Fibroblast of skin of right quadriceps (primary cell): ENCODE measurements at regions not wholly inside any gene's neighbourhood (a gene's known extent, or its start where the extent isn't known, plus 50 kb on each side); places are given as distances from the start of the nearest gene placed in this dataset.
"Not testable (repeated sequence)": the region's sequence is repeated elsewhere in the genome, so short reads cannot be mapped to it uniquely, and the experiment has no call there.

Experiments
- DNase-seq: peaks from one replicate; pipeline ENCODE4 v3.0.0-alpha.2; 2013

DNA sequence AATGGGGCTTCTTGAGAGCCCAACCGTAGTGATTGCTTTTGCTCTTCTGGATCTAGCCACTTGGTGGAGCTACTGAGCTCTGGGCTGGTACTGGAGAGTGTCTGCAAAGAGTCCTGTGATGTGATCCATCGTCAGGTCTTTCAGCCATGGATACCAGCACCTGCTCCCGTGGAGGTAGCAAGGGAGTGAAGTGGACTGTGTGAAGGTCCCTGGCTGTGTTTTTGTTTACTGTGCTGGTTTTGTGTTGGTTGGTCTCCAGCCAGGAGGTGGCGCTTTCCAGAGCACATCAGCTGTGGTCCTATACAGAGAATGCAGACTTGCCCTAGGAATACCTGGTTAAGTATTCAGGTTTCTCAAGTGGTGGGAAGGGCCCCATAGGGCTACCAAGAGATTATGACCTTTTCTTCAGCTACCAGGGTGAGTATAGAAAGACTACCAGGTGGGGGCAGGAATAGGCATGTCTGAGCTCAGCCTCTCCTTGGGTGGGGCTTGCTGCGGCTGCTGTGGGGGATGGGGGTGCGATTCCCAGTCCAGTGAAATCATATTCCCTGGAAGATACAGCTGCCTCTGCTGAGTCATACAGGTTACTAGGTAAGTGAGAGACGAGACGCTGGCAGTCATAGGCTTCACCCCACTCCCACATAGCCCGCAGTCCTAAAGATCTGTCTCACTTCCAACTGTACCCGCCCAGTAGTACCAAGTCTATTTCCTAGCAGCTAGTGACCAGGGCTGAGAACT is 733.7 kb downstream of the ZNF385D start:
- no peak for DNase-seq

DNA sequence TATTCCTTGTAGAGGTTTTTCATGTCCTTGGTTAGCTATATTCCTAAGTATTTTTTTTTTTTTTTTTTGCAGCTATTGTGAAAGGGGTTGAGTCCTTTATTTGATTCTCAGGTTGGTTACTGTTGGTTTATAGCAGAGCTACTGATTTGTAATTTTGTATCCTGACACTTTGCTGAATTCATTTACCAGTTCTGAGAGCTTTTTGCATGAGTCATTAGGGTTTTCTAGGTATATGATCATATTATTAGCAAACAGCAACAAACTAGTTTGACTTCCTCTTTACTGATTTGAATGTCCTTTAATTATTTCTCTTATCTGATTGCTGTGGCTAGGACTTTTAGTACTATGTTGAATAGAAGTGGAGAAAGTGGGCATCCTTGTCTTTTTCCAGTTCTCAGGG is 737.4 kb downstream of the ZNF385D start:
- DNase-seq, result no peak

DNA sequence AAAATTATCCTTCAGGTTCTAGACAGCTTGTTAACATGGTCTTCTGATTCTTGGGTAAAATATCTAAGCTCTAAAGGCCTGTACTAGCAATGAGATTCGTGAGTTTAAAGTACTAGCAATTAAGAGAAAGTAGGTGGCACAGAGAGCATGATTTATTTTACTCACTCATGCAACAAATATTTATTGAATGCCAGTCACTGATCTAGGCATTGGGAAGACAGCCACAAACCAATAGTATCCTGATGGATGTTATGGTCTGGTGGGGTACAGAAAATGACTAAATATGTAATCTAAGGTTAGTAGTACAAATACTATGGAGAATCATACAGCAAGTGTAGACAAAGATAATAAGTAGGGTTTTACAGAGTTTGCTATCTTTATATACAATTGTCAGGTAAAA is 751.3 kb downstream of the ZNF385D start:
- DNase-seq, result no peak

DNA sequence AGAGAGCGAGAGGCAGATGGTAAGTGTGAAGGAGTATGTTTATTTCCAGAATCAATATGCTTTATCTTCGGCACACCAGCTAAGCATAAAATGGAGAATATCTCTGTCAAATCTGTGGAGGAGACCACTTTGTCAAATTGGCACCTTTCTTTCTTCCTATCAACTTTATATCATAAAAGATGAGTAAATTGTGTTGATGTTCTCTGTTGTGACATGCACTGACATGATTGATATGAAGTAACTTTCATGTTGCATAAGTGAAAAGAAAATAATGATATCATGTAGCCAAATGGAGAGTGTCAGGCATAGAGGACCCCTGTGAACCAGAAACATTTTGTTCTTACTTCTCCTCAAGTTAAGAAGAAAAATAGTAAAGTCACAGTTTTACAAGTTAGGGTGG is 753.8 kb downstream of the ZNF385D start:
- no peak for DNase-seq

DNA sequence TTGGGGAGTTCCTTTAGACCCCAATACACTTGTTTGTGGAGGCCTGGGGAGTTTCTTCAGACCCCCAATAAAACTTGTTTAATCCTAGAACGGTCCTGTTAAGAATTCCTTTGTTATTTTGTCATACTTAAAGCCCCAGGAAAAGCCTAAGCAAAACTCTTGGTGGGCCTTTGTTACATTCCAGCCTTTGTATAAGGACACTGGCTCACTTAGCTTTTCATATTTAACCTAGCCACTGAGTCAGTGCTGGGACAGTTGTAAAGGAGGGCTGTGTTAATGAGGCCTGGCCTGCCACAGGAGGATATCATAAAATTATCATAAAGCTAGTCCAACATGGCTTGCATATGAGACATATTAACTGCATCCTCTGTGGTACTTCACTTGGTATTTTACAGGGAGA is 760.1 kb downstream of the ZNF385D start:
- no peak for DNase-seq

DNA sequence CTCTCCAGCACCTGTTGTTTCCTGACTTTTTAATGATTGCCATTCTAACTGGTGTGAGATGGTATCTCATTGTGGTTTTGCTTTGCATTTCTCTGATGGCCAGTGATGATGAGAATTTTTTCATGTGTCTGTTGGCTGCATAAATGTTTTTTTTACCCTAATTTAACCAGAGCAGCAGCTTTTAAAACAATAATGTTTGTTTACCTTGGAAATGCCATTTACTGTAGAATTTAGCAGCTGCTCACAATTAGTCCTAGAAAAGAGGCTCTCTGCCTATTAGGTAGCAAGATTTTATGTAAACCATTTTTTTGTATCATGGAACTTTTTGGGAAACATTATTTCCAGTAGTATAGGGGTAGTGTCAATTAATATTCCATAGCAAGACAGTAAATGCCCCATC is 761.4 kb downstream of the ZNF385D start:
- DNase-seq, result not testable (repeated sequence)

DNA sequence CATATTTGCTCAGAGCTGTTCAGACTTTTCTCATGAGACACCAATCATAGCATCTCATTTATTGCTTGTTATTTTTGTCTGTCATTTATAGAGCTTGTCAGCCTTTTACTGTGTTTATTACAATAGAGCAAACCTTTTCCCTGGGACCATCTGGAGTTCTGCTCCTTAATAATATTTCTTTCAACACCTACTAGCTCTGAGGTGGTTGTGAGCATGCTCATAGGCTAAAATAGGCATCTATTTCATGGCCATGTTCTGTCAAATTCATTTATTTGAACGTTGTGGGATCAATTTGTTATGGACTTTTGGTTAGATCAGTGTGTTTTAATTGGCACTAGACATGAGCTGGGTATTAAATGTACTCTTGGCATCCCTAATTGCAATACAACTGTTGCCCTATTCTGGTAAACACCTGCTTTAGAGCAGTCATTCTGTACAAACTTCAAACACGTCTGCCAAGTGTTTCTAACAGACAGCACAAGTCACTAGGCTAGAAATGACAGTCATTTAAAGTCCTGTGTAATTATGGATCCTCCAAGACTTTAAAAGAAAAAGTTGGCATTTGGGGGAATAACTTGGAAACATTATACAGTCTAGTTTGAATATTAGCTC is 766.3 kb downstream of the ZNF385D start:
- no peak for DNase-seq

DNA sequence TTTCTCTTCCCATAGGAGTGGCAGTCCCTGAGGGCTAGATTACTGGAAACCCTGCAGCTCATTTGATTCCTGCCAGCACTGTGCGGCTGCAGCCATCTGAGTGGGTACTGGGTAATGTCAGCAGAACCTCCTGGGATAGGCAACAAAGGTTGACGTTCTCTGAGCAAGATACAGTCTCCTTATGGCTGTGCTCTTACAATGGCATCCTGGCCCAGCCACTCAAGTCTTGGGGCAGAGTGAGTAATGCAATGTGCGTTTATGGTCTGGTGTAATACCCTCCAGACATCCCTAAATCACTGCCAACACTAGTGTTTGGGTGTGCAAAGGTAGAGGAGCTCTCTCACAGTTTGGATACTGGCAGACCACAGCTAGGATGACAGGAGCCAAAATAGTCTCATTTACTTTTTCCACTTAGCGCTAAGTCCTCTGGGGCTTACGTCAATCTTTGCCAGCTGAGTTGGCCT is 775.8 kb downstream of the ZNF385D start:
- DNase-seq, result peak; percentile 15

DNA sequence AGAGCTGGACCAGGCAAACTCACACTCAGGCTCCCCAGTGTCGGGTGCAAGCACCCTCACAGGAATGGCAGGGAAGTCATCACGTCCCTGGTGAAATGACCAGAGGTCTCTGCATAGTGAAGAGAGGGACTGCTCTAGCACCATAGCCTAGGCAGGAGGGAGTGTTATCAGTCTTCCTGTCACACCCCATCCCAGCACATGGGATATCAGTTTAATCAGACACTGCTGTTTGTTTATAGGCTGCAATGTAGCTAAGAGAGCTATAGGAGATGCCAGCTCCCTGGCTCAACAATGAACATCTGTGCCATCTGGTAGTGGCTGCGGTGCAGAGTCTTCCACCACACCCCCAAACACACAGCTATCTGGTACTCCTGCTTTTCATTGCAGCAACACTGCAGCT is 776.6 kb downstream of the ZNF385D start:
- DNase-seq, result no peak

DNA sequence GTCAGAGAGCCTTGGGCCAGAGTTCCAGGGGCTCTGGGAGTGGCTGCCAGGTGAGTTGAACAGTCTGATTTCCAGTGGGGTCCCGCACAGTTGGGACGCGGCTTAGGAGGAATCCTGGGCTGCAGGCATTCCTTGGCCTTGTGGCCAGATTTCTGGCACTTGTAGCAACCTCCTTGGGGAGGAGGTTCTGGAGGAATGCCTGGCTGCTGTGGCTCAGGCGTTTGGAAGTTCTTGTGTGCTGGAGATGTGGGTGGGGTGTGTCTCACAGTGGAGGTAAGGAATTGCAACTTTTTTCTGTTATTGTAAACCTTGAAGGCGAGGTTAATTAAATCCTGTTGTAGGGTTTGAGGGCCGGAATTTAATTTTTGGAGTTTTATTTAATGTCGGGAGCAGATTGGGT is 780.2 kb downstream of the ZNF385D start:
- not testable (repeated sequence) for DNase-seq

DNA sequence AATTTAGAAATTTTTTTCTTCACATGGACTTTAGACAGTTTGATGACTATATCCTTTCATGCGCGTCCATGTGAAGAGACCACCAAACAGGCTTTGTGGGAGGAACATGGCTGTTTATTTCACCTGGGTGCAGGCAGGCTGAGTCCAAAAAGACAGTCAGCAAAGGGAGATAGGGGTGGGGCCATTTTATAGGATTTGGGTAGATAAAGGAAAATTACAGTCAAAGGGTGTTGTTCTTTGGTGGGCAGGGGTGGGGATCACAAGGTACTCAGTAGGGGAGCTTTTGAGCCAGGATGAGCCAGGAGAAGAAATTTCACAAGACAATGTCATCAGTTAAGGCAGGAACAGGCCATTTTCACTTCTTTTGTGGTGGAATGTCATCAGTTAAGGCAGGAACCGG is 781.5 kb upstream of the SGO1 start:
- not testable (repeated sequence) for DNase-seq

DNA sequence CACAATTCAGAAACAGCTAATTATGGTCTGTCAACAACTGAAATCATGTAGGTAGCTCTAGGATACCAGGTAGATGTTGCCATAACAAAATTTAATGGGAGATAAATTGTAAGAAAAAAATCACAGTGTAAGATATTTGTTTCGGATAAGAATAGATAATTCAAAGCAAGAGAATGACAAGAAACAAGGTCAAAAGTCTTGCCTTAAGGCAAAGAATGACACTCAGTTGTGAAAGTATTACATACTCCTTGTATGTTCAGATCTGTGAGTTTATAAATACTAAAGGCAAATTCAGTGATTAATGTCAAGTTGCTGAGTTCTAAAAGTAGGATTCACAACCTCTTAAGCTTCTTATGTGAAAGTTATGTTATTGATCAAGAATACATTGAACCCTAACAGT is 772.2 kb upstream of the SGO1 start:
- no peak for DNase-seq

DNA sequence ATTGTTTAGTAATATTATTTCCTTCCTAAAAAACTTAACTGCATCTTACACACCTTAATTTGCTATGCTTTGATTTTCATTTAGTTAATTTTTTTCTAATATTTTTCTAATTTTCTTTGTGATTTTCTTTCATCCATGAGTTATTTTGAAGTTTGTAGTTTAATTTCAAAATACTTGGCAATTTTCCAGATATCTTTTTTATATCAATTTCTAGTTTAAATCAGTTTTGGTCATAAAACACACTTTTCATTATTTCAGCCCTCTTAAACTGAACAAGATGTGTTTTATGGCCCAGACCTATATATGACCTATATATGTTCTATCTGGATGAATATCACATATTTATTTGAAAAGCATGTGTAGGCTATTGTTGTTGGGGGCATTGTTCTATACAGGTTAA is 759.9 kb upstream of the SGO1 start:
- no peak for DNase-seq

DNA sequence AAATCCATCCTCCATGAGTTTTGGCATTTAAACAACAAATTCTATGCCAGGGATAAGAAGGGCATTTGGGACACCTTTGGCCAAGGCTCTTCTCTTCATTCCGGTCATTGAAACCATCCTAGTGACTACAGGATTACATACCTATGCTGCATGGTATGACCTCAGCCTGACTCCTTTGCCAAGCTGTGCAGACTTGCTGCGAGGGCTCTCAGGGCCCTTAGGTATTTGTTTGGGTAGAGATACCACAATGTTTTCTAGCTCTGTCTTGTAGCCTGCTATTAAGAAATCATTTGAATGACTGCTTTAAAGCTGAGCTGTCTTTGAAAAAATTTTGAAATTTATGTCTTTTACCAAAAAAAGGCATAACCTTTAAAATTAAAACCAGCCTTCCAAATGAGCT is 749.8 kb upstream of the SGO1 start:
- peak; percentile 27 for DNase-seq

DNA sequence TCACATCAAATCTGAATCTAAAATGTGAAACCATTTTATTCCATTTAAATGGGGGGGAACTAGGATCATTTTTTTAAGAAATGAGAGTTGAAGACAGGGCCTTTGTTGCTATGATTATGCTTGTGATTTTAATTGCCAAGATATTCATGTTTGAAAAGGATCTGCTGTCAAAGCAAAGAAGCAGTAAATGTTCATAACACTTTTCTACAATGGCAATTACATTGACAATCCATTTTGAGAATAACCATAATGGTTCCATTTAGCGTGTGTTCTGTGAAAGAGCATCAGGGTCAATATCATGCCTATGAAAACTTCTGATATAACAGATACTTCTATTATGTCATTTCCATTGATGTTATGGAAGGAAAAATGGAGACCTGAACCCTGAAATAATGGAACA is 745.8 kb upstream of the SGO1 start:
- no peak for DNase-seq

DNA sequence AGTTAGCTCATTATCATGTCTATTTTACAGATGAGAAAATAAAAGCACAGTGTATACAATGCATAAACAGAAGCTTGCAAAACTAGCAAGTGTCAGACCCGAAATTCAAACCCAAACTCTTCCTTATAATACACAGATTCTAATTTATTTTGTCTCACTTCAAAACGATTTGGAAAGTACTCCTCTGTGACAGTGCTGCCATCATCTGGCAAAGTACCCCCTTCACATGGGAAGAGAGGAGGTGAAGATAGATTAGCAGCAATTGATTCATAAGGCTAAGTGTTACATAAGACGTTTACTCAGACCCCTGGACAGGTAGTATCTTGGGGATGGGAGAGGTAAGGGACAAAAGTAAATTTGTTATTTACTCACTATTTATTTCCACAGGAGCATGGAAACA is 744.0 kb upstream of the SGO1 start:
- DNase-seq, result peak; percentile 16

DNA sequence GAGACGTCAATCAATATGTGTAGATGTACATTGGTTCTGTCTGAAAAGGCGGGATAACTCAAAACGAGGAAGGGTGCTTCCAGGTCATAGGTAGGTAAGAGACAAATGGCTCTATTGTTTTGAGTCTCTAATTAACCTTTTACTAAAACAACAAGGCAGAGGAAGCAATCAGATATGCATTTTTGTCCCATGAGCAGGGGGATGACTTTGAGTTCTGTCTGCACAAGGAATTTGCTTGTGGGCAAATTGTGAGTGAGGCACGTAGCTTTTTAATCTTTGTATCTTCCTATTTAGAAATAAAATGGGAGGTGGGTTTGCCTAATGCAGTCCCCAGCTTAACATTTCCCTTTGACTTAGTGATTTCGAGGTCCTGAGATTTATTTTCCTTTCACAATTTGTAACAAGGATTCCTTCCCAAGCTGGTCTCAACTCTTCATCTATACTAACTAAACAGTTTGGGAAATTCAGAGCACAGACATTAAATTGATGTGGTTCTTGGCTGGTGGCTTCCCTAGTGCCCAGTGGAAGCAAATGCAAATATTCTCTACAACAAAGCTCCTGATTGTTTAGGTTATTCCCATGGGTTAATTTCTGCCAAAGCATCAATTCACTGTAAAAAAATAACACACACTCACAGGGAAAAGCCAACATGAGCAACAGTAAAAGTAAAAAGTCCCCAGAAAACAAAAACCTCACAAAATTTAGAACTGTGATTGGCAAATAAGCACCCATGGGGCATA is 738.8 kb upstream of the SGO1 start:
- DNase-seq, result no peak

DNA sequence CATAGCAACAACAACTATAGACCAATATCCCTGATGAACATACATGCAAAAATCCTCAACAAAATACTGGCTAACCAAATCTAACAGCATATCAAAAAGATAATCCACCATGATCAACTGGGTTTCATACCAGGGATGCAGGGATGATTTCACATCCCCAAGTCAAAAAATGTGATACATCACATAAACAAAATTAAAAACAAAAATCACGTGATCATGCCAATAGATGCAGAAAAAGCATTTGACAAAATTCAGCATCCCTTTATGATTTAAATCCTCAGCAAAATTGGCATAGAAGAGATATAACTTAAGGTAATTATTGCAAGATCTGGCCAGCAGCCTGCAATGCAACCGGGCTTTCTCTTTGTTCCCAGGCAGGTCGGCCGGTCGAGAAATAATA is 735.1 kb upstream of the SGO1 start:
- DNase-seq, result not testable (repeated sequence)

DNA sequence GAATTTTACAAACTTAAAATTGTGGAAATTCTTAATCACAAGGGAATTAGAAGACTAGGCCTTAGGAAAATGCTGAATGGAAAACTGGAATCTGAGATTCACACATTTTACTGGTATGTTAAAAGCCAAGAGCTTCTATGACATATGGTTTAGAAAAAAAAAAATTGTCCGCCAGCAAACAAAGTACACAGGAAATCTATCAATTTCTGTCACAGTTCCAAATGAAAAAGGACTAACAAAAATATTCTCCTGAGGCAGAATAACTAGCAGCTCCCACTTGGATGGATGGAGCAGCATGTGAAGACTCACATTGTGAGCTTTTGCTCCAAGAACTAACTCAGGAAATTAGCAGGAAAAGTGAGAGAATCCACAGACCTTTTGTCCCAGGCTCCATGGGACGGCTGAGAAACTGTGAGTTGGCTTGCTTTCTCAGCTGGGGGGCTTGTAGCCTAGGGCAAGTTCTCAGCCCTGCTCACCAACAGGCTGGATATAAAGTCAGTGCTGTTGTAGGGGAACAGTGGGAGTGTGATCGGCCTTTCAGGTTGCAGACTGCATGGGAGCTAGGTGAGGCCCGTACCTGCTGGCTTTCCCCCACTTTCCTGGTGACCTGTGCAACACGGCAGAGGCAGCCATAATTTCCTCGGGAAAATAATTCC is 731.1 kb upstream of the SGO1 start:
- DNase-seq, result no peak

DNA sequence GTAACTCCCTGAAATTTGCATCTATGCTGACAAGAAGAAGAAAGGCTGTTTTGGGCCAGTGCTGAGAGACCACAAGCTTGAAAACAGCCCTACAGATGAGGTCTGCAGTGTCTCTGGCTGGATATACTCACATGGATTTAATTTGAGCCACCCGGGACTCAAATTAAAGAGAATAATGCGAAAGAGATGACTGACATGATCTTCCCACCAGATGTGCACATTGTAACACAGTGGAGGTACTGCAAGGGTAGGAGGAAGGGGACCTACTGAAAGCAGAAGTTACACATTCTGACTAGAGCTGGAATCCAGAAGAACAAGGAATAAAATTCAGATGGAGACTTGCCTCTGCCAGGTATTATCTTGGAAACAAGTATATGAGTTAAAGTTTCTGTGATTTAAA is 728.3 kb upstream of the SGO1 start:
- DNase-seq, result no peak

DNA sequence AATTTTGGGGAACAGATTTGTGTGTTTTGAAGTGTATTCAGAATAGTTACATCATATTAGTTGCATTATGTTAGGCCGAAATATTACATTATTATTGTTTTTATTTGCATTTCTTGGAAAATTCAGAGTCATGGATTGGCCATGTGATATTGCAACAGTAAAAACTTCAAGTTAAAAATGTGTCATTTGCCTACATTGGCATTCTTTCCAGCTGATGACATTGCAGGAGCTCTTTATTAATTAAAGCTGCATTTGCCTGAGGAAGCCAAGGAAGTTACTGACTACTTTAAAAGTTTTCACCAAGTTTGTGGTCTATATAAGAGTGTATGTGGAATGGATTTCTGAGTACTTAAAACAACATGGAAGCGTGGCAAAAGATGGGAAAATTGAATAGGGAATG is 726.4 kb upstream of the SGO1 start:
- DNase-seq, result peak; percentile 34

DNA sequence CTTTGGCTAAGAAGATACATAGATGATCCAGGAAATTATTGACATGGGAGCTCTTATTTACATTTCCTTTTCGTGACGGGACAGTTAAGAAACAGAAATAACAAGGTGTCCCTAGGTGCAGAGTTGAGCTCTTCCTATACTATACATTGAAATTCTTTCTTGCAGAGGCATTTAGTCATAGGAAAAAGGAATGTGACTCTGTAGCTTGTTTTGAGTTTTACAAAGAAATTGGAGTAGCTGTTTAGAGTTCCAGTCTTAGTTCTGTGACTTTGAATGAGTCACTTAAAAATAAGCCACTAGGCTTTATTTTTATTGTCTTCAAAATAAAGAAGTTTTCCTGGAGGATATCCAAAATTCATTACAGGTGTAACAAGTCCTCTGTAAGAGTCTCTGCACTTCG is 723.5 kb upstream of the SGO1 start:
- DNase-seq, result no peak

DNA sequence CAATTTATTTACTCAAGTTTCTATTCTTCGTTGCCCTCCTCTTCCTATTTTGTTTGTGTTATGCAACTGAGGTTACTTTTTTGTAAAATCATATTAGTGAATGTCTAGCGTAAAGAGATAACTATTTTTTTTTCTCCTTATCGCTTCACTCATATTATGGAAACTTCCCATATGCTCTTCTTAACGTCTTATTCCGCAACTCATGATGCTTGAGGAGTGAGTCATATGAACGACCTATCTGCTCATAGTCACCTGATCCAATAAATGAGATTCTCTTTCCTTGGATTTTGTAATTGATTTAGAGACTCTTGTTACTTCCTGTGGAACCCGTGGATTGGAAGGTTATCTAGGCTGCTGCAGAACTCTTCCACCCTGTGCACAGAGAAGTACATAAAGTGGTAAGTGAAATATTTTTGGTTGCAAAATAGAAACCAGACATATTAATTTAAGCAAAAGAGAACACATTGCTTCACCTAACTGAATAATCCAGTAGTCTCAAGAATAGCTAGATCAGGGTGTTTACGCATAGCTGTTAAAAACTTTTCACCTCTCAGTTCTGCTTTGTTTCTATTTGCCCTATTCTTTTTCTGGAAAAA is 719.3 kb upstream of the SGO1 start:
- DNase-seq, result no peak
